Renal cortex interstitium (tissue), 11 donors: ENCODE measurements at regions not wholly inside any gene's neighbourhood (a gene's known extent, or its start where the extent isn't known, plus 50 kb on each side); places are given as distances from the start of the nearest gene placed in this dataset.

Source experiments
- DNase-seq, 11 donors: peaks; one replicate each; pipeline ENCODE4 v3.0.0-alpha.2; 2013; ENCODE audit warnings: low read depth in 9 of 11, low spot score in 4 of 11; ENCODE audit errors: extremely low read depth in 1 of 11

- no peak for DNase-seq
Measured at GRCh38 chr5:74957029-74957784, 91.0 kb upstream of the FAM169A start.

- DNase-seq, result no peak
Measured at GRCh38 chr5:74956278-74956677, 90.1 kb upstream of the FAM169A start.

GRCh38 chr5:74954919-74955318, 88.7 kb upstream of the FAM169A start:
- no peak for DNase-seq

- DNase-seq, result no peak
Measured at GRCh38 chr5:74953937-74954720, 87.9 kb upstream of the FAM169A start.

GRCh38 chr5:74953554-74953936, 87.4 kb upstream of the FAM169A start:
- DNase-seq, result no peak

GRCh38 chr5:74952406-74952805, 86.2 kb upstream of the FAM169A start:
- no peak for DNase-seq

GRCh38 chr5:74951865-74952264, 85.7 kb upstream of the FAM169A start:
- DNase-seq, result no peak

- no peak for DNase-seq
Measured at GRCh38 chr5:74950836-74951515, 84.8 kb upstream of the FAM169A start.

- no peak for DNase-seq
Measured at GRCh38 chr5:74949976-74950375, 83.8 kb upstream of the FAM169A start.

- DNase-seq, result no peak
Measured at GRCh38 chr5:74948031-74948546, 81.9 kb upstream of the FAM169A start.

GRCh38 chr5:74946471-74946870, 80.3 kb upstream of the FAM169A start:
- DNase-seq, result no peak

GRCh38 chr5:74945561-74946165, 79.5 kb upstream of the FAM169A start:
- no peak for DNase-seq

GRCh38 chr5:74943905-74944304, 77.7 kb upstream of the FAM169A start:
- no peak for DNase-seq

GRCh38 chr5:74942622-74943286, 76.6 kb upstream of the FAM169A start:
- DNase-seq, result no peak

- DNase-seq, result no peak
Measured at GRCh38 chr5:74940782-74941353, 74.7 kb upstream of the FAM169A start.

GRCh38 chr5:74938250-74938933, 72.2 kb upstream of the FAM169A start:
- DNase-seq, result no peak

- no peak for DNase-seq
Measured at GRCh38 chr5:74935752-74936091, 69.5 kb upstream of the FAM169A start.
